Muscle layer of duodenum (tissue), 2 donors: ENCODE measurements at regions not wholly inside any gene's neighbourhood (a gene's known extent, or its start where the extent isn't known, plus 50 kb on each side); places are given as distances from the start of the nearest gene placed in this dataset.
"Not testable (repeated sequence)": the region's sequence is repeated elsewhere in the genome, so short reads cannot be mapped to it uniquely, and the experiment has no call there.

Source experiments
- H3K27ac ChIP-seq: one replicate; pipeline ENCODE4 v1.7.0; 2013; ENCODE audit warnings: mild to moderate bottlenecking, low read length
- H3K27me3 ChIP-seq: one replicate; pipeline ENCODE4 v1.7.0; 2013; ENCODE audit warnings: low read depth, mild to moderate bottlenecking, control low read depth, low read length
- H3K36me3 ChIP-seq, 2 donors: one replicate each; pipeline ENCODE4 v1.7.0; 2013; ENCODE audit warnings: low read length in 2 of 2, control low read depth in 1 of 2, mild to moderate bottlenecking in 1 of 2; ENCODE audit not compliant: insufficient read depth in 2 of 2, control insufficient read depth in 1 of 2
- H3K4me1 ChIP-seq, 2 donors: one replicate each; pipeline ENCODE4 v1.7.0; 2013; ENCODE audit warnings: low read length in 2 of 2, mild to moderate bottlenecking in 2 of 2, control low read depth in 1 of 2, moderate library complexity in 1 of 2; ENCODE audit not compliant: insufficient read depth in 2 of 2, control insufficient read depth in 1 of 2
- H3K4me3 ChIP-seq, 2 donors: one replicate each; pipeline ENCODE4 v1.7.0; 2013; ENCODE audit warnings: low read length in 2 of 2, low read depth in 1 of 2, mild to moderate bottlenecking in 1 of 2
- H3K9me3 ChIP-seq, 2 donors: one replicate each; pipeline ENCODE4 v1.7.0; 2013; ENCODE audit warnings: low read length in 2 of 2, control low read depth in 1 of 2, mild to moderate bottlenecking in 1 of 2; ENCODE audit not compliant: control insufficient read depth in 1 of 2
- donor health status: healthy.

GRCh38 chr20:40008177-40008576 lies 680.9 kb downstream of the MAFB start:
- Histone ChIP-seq H3K27me3 (no peaks in the 10 kb centered on the region), H3K9me3 (no peaks in the 10 kb centered on the region), H3K4me3 (no peak overlapping the region), H3K36me3 (no peaks in the 10 kb centered on the region), H3K27ac (no peak overlapping the region), H3K4me1 (no peaks in the 10 kb centered on the region)

GRCh38 chr20:40006168-40006860 lies 682.7 kb downstream of the MAFB start:
- Histone ChIP-seq H3K4me1 (no peaks in the 10 kb centered on the region), H3K36me3 (no peaks in the 10 kb centered on the region), H3K9me3 (no peaks in the 10 kb centered on the region), H3K27me3 (no peaks in the 10 kb centered on the region), H3K27ac (no peak overlapping the region), H3K4me3 (no peak overlapping the region)

DNA sequence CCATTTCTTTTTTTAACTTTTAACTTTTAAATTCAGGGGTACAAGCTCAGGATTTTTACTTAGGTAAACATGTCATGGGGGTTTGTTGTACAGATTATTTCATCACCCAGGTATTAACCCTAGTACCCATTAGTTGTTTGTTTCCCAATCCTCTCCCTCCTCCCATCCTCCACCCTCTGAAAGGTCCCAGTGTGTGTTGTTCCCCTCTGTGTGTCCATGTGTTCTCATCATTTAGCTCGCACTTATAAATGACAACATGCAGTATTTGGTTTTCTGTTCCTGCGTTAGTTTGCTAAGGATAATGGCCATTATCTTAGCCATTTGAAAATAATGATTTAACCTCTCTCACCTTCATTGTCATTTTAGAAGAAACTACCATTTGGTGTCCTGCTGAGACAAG lies 684.9 kb downstream of the MAFB start:
- not testable (repeated sequence) for H3K4me3 ChIP-seq, H3K27ac ChIP-seq, H3K27me3 ChIP-seq, H3K36me3 ChIP-seq, H3K9me3 ChIP-seq, H3K4me1 ChIP-seq

GRCh38 chr20:39993742-39994141 lies 695.3 kb downstream of the MAFB start:
- Histone ChIP-seq H3K4me3 (no peak overlapping the region), H3K27me3 (no peaks in the 10 kb centered on the region), H3K36me3 (no peaks in the 10 kb centered on the region), H3K4me1 (peaks cover 0 to 3% of the 10 kb centered on the region in 2 donors), H3K9me3 (peaks cover 0 to 3% of the 10 kb centered on the region in 2 donors), H3K27ac (no peak overlapping the region)

DNA sequence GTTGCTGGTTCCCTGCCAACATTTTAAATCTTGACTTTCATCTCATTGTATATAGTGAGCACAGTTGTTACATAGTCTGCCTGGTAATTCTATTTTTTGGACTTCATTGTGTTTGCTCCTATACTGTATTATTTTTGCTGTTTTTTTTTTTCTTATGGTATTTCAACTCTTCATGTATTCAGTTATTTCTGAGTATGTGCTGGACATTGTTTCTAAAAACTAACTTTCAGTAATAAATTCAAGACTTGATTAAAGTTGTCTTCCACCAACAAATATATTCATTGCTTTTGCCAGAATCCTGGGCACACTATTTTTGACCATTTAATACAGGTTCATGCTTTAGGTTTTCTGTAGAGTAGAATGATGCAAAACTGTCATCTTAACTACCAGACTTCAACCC lies 698.3 kb downstream of the MAFB start:
- H3K9me3 ChIP-seq: peaks cover 0 to 3% of the 10 kb centered on the region in 2 donors
- no peaks in the 10 kb centered on the region for H3K27me3 ChIP-seq
- H3K27ac ChIP-seq: no peak overlapping the region
- no peak overlapping the region for H3K4me3 ChIP-seq
- peaks cover 0 to 16% of the 10 kb centered on the region in 2 donors for H3K4me1 ChIP-seq
- no peaks in the 10 kb centered on the region for H3K36me3 ChIP-seq

DNA sequence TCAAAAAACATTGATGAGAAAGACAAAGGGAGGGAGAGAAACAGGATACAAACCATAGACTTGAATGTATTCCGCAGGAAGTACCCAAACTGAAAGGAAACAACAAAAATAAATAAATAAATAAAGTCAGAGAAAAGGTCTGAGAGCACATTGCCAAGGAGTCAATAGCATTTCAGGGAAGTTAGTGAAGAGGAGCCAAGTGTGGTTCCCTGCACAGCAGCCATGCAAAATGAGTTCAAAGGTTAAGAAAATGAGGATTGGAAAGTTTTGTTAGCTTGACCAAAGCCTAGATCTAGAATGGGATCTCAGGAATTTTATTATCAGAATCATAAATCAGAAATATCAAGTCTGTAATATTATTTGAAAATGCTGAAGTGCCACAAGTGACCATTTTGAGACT lies 700.0 kb downstream of the MAFB start:
- H3K9me3 ChIP-seq: peaks cover 0 to 3% of the 10 kb centered on the region in 2 donors
- H3K27ac ChIP-seq: no peak overlapping the region
- H3K27me3 ChIP-seq: no peaks in the 10 kb centered on the region
- H3K36me3 ChIP-seq: no peaks in the 10 kb centered on the region
- H3K4me3 ChIP-seq: no peak overlapping the region
- peaks cover 0 to 23% of the 10 kb centered on the region in 2 donors for H3K4me1 ChIP-seq

GRCh38 chr20:39986173-39986904 lies 702.7 kb downstream of the MAFB start:
- Histone ChIP-seq H3K4me1 (peaks cover 0 to 23% of the 10 kb centered on the region in 2 donors), H3K27ac (peak overlapping the region; percentile 58), H3K36me3 (no peaks in the 10 kb centered on the region), H3K9me3 (peaks cover 0 to 3% of the 10 kb centered on the region in 2 donors), H3K27me3 (no peaks in the 10 kb centered on the region), H3K4me3 (peak overlapping the region in 1 of 2 donors; percentile 31)

DNA sequence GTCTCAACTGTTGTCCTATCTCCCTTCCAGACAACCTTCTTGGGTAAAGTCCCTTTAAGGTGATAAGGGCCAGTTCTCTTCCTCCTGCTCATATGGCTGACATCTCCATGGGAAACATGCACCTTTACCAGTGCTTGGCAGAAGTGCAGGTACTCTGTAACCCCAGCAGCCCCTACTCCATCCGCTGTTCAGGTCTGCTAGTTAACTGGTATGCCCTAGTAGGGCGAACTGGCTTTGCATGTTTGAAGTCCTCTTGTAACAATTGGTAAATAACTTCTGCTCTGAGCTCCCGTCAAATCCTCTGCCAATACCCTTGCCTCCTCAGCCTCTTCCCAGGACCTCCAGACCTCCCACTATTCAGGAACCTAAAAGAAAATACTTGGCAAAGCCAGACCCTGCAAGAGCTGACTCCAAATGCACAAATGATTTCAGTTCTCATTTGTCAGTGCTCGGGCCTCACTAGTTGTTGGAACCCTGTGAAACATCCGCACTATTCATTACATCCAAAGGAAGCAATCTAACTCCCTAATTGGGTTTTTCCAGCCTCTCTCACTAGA lies 703.7 kb downstream of the MAFB start:
- H3K27ac ChIP-seq: no peak overlapping the region
- no peak overlapping the region for H3K4me3 ChIP-seq
- no peaks in the 10 kb centered on the region for H3K27me3 ChIP-seq
- H3K36me3 ChIP-seq: no peaks in the 10 kb centered on the region
- peaks cover 0 to 23% of the 10 kb centered on the region in 2 donors for H3K4me1 ChIP-seq
- H3K9me3 ChIP-seq: no peaks in the 10 kb centered on the region

DNA sequence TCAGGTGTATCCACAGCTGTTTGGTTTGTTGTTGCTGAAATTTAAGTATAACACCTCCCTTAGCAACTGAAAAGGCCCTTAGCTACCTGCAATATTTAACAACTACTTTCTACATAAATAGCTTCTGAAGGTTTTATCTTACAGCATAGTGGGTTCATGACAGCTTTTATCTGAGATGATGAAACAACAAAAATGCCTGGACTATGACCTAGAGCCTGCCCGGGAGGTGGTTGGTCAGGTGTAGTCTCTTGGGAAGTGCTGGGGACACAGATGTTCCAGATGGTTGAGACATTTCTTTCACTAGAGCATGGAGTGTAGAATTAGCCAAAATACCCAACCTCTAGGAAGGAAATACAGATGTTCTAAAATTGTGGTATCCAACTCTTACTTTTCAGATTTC lies 705.4 kb downstream of the MAFB start:
- Histone ChIP-seq H3K4me1 (peaks cover 0 to 20% of the 10 kb centered on the region in 2 donors), H3K27me3 (no peaks in the 10 kb centered on the region), H3K36me3 (no peaks in the 10 kb centered on the region), H3K9me3 (no peaks in the 10 kb centered on the region), H3K27ac (no peak overlapping the region), H3K4me3 (no peak overlapping the region)

- Histone ChIP-seq H3K27ac (no peak overlapping the region), H3K36me3 (no peaks in the 10 kb centered on the region), H3K4me3 (no peak overlapping the region), H3K4me1 (peaks cover 0 to 20% of the 10 kb centered on the region in 2 donors), H3K9me3 (no peaks in the 10 kb centered on the region), H3K27me3 (no peaks in the 10 kb centered on the region)
Observed at GRCh38 chr20:39983183-39983582, 705.9 kb downstream of the MAFB start.

DNA sequence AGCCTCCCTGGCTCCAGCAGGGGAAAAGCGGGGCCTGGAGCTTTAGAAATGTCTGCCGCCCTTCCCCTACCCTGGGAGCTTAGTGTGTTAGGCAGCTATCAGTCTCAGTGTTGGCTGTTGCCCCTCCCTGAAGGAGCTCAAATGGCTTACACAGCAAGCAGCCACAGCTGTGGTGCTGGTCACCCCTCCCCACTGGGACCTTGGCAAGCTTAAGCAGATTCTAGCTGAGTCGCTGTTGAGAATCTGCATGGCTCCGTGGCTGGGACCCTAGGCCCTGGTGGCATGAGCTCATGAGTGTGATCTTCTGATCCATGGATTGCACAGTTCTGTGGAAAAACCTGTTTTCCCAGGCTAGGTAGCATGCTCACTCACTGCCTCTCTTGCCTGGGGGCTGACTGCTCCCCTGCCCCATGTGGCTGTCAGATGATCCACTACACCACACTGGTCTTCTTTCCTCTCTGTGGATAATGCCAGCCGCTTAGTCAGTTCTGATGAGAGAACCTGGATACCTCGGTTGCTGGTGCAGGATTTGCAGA lies 714.0 kb downstream of the MAFB start:
- H3K36me3 ChIP-seq: no peaks in the 10 kb centered on the region
- no peaks in the 10 kb centered on the region for H3K27me3 ChIP-seq
- peaks cover 0 to 5% of the 10 kb centered on the region in 2 donors for H3K9me3 ChIP-seq
- H3K4me1 ChIP-seq: no peaks in the 10 kb centered on the region
- H3K4me3 ChIP-seq: no peak overlapping the region
- H3K27ac ChIP-seq: no peak overlapping the region
